NOMO-1 treated with DMSO at 0.1 percent for 48 hours (cell line): ENCODE measurements at regions not wholly inside any gene's neighbourhood (a gene's known extent, or its start where the extent isn't known, plus 50 kb on each side); places are given as distances from the start of the nearest gene placed in this dataset.
"Not testable (repeated sequence)": the region's sequence is repeated elsewhere in the genome, so short reads cannot be mapped to it uniquely, and the experiment has no call there.

Experiments used
- DNase-seq: peaks from one replicate; lab custom pipeline; 2025; ENCODE audit not compliant: unreplicated experiment; lab: John Stamatoyannopoulos, UW

GRCh38 chr3:56957522-56957921 lies 102.9 kb upstream of the SPATA12 start:
- no peak for DNase-seq

- no peak for DNase-seq
Observed at GRCh38 chr3:56956906-56957305, 103.6 kb upstream of the SPATA12 start.

GRCh38 chr3:56955492-56956111 lies 104.9 kb upstream of the SPATA12 start:
- no peak for DNase-seq

- no peak for DNase-seq
Observed at GRCh38 chr3:56954125-56954524, 106.3 kb upstream of the SPATA12 start.

GRCh38 chr3:56952846-56953245 lies 107.6 kb upstream of the SPATA12 start:
- no peak for DNase-seq

- no peak for DNase-seq
Observed at GRCh38 chr3:56952061-56952460, 108.4 kb upstream of the SPATA12 start.

- no peak for DNase-seq
Observed at GRCh38 chr3:56951366-56951765, 109.1 kb upstream of the SPATA12 start.

GRCh38 chr3:56945378-56945777 lies 115.1 kb upstream of the SPATA12 start:
- DNase-seq = not testable (repeated sequence)

- DNase-seq = no peak
Observed at GRCh38 chr3:56942523-56942922, 117.9 kb upstream of the SPATA12 start.

GRCh38 chr3:56940976-56941375 lies 119.5 kb upstream of the SPATA12 start:
- no peak for DNase-seq

GRCh38 chr3:56940321-56940720 lies 120.1 kb upstream of the SPATA12 start:
- DNase-seq = no peak

GRCh38 chr3:56939834-56940233 lies 120.6 kb upstream of the SPATA12 start:
- no peak for DNase-seq

- no peak for DNase-seq
Observed at GRCh38 chr3:56938530-56938929, 121.9 kb upstream of the SPATA12 start.

GRCh38 chr3:56937580-56937979 lies 122.9 kb upstream of the SPATA12 start:
- DNase-seq = no peak

GRCh38 chr3:56935811-56936210 lies 124.7 kb upstream of the SPATA12 start:
- no peak for DNase-seq

- DNase-seq = not testable (repeated sequence)
Observed at GRCh38 chr3:56934481-56934880, 126.0 kb upstream of the SPATA12 start.

- no peak for DNase-seq
Observed at GRCh38 chr3:56933803-56934202, 126.7 kb upstream of the SPATA12 start.

- no peak for DNase-seq
Observed at GRCh38 chr3:56932866-56933265, 127.6 kb upstream of the SPATA12 start.

GRCh38 chr3:56931836-56932235 lies 128.6 kb upstream of the SPATA12 start:
- DNase-seq = no peak

GRCh38 chr3:56930706-56931105 lies 129.0 kb upstream of the ARHGEF3 start:
- DNase-seq = no peak

- DNase-seq = no peak
Observed at GRCh38 chr3:56929809-56930615, 128.3 kb upstream of the ARHGEF3 start.

- peak; percentile 29 for DNase-seq
Observed at GRCh38 chr3:56928379-56929068, 126.8 kb upstream of the ARHGEF3 start.
